ENCODE measurements at regions not wholly inside any gene's neighbourhood (a gene's known extent, or its start where the extent isn't known, plus 50 kb on each side); places are given as distances from the start of the nearest gene placed in this dataset.

DNA sequence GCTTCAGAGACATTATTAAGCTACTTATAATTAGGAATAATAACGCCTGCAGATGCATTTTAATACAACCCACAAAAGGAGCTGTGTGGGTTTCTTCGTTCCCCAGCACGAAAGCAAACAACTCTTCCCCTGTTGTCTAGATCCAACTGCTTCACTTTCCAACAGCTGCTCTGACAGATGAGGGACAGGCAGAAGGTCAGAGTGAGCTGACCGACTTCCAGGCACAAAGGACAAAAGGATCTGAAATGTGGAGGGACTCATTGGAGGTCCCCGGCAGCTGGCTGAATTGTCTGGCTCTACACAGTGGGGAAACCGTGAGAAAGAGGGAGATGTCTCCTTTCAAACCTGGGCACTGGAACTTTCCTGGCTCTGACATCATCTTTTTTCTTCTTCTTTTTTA lies 79.1 kb upstream of the ALDH1B1 start:
- DNase-seq (ENCODE audit: low read depth): no peak

DNA sequence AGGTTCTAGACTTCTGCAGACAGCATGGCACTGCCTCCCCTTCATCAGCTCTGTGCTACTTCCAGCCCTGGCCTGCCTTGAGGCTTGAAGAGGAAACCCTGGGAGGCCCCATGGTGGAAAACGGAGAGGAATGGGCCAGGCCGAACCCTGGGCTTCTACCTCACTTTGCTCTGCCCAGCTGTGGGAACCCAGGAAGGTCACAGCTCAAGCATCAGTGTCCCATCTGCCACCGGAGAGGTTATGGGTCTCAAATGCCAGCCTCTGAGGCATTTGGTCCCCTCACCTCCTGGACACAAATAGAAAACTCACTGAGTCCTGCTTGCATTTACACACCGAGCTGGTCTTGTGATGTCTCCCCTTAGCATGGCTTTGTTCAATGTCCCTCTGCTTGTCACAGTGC lies 80.1 kb upstream of the ALDH1B1 start:
- DNase-seq (ENCODE audit: low read depth): no peak

DNA sequence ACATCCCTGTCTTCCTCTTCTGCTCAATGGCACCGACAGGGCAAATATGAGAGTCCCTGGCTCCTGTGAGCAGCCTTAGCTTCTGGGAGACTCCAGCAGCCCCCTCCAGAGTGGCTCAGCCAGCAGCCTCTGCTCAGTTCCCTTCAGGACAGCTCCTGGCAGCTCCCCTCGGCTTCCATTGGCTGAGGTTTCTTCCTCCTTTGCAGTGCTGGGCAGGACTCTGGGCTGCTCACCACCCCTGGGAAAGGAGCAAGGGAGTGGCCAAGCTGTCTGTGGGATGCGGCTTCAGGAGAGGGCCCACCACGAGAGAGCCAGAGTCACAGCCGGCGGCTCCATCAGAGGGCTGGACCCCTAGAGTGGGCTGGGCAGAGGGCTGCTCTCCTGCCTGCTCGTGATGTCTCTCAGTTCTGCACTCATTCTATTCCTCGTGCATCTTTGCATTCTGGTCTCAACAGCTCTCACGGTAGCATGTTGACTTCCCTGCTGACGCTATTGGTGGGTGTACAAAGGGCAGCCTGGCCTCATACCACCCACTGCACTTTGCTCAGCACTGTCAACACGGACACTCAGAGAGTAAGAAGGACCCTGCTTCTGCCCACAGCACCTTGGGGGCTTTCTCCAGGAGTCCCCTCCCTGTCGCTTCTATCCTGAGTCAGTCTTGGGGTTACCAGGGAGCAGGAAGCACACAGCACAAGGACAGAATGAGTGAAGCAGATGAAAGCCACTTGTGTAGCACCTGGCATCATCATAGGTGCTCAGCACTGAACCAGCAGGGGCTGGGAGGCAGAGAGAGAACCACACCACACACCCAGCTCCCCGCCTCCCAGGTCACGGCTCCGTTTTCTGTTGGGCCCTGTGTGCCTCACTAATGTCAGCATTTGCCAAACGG lies 80.9 kb upstream of the ALDH1B1 start:
- no peak for DNase-seq (ENCODE audit: low read depth)

DNA sequence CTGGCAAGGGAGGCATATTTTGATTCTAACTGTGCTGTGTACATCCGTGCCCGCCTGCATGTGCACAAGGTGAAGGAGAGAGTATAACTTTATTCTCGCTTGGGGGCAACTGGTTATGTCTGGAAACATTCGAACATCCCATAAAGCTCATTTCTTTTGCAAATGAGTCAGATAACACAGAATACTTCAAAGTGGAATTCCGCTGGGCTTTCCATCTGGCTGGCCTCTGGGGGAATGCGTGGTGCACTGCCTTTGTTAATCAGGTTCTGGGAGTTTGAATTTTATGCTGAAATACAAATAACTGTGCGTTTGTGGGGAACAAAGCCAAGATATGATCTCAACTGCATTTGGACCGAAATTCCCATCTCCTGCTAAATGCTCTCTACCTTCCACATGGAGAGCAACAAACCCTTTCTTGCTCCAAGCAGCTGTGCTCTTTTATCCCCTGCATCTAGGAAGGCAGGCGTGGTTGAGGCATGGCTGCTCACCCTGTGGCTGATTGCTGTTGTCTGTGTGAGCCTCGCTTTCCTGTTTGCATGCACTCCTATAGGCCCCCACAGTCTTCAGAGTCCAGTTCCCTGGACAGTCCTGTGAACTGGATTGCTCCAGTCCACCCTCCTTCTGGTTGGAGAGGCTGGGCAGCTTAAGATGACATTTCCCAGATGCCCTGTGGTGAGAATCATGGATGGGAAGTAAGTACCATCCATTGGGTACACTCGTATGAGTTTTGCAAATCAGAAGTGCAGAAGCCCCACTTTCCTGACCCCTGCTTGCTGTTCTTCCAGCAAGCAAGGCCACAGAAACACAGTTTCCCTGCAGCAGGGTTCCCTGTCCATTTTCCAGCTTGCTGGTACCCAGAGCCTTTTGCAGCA lies 82.9 kb upstream of the ALDH1B1 start:
- DNase-seq (ENCODE audit: low read depth): no peak

- DNase-seq (ENCODE audit: low read depth): no peak
These were observed 84.4 kb upstream of the ALDH1B1 start for GRCh38 chr9:38308136-38308535.

GRCh38 chr9:38306899-38307298 lies 85.6 kb upstream of the ALDH1B1 start:
- no peak for DNase-seq (ENCODE audit: low read depth)

DNA sequence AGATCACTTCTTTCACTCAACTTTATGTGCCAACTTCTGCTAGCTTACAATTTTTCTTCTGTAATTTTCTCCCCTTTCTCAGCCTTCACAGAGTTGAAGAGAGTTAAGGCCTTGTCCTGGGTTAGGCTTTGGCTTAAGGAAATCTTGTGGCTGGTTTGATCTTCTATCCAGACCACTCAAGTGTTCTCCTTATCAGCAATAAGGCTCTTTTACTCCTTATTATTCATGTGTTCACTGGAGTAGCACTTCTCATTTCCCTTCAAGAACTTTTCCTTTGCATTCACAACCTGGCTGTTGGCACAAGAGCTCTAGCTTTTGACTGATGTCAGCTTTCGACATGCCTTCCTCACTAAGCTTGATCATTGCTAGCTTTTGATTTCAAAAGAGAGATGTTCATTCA lies 86.9 kb upstream of the ALDH1B1 start:
- DNase-seq (ENCODE audit: low read depth): no peak

DNA sequence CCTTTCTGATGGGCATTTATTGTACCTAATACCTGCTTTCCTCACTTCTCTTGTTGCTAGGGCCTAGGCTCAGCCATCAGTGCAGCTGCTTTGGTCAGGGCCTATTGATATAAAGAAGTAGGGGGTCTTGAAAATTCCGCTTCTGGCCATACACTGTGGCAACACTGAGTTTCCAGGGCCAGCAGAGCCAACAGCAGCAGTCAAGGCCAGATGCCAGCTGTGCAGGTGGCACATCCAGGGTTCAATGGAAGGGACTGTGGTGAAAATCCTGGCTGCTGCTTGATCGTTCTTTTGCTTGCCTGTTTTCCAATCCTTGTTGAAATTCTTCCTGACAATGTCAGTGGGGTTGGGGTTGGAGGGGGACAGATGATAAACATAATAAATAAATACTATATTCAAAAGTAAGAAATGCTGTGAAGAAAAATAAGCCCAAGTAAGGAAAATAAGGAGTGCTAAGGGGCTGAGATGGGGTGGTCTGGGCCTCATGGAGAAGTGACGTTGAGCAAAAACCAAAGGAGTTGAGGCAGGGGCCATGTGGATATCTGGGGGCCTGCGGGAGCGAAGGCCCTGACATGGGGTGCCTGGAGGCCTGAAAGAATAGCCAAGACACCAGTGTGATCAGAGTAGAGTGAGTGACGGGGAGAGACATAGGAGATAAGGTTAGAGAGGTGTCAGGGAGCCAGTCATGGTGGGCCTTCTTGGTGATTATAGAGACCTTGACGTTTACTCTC lies 91.0 kb upstream of the ALDH1B1 start:
- DNase-seq (ENCODE audit: low read depth): no peak

DNA sequence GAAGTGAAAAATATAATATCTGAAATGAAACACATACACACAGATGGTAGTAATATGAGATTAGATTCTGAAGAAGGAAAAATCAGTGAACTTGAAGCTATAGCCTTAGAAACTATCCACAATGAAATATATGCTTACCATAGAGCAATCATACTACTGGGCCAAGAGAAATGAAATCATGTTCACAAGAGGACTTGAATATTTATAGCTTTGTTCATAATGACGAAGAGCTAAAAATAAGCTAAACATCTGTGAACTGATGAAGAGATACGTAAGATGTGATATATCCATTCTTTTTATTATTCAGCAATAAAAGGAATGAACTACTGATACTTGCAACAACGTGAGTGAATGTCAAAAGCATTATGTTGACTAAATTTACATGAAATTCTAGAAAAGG lies 92.6 kb upstream of the ALDH1B1 start:
- no peak for DNase-seq (ENCODE audit: low read depth)

DNA sequence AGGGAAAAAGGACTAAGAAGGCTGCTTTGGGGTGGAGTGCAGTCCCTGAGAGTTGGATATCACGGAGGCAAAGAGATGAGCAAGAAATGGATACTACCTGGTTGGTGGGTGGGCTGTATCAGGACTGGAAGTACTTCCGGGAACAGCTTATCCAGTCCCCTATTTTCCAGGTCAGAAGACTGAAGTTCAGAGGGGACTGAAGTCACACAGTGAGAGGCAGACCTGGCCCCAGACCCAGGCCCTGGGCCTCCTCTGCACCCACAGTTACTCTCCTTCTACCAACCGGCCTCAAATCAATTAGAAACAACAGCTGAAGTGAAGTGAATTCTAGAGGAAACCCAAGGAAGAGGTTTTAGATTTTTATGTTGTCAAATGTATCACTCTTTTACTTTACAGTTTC lies 93.6 kb upstream of the ALDH1B1 start:
- no peak for DNase-seq (ENCODE audit: low read depth)

DNA sequence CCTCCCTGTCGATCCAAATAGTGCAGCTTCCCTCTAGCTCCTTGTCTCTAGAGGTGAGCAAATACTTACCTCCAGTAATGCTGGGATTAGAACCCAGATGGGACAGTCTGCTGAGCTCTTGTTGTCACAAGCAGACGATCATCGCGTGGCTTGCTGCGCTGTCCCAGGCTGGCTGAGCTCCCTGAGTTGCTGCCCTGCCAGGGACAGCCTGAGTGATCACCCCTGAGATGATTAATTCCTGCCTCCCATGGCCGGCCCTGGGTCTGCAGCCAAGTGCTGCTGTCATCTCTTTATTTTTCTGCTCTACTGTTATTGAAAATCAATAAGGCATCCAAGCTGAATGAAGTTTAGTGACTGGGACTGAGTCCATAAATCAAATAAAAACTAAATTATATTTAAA lies 94.0 kb upstream of the ALDH1B1 start:
- DNase-seq (ENCODE audit: low read depth): no peak

DNA sequence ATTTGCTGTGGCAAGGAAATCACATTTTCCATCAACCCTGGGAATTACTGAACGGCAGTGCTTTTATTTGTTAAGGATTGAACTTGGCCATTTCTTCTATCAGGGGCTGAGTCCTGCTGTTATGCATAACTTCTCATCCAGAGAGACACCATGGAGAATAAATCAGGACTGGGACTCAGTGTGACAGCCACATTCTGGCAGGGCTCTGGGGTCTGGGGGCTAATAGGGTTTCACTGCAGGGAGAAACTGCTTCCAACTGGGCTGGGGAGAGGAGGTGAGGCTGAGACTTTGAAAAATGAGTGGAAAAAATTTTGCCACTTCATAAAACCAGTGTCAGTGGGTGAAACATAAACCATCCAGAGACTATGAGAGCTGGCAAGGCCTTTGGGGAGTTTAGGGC lies 95.7 kb upstream of the ALDH1B1 start:
- no peak for DNase-seq (ENCODE audit: low read depth)

- no peak for DNase-seq (ENCODE audit: low read depth)
These were observed 96.7 kb upstream of the ALDH1B1 start for GRCh38 chr9:38295764-38296163.

DNA sequence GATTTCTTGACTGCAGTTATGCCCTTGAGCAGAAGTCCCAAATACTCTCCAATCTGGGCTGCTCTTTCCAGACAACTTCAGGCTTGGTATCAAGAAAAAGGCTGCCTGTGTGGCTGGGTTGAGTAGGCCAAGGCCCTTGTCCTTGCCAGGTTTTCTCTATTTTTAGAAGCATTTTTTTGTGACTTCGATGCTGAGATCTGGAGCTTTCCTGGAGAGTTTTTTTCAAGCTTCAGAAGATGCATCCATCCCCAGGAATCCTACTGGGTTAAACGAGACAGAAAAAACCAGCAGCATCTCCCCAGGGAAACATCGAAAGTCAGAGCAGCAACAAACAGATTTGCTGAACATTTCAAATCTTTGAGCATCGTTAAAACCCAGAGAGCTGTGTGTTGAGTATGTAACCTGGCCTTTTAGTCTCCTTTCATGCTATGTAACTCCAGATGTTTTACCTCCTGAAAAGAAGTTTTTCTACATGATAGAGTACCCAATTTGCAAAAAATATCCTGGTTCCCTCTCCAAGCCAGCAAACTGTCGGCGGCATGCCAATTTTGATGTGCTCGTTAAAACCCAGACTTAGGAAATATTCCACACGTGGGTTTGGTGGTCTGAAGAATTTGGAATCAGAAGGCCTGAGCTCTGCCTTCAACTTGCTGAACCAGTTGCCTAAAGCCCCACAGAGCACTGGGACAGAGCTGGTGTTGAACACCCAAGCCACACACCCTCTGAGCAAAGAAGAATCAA lies 98.1 kb upstream of the ALDH1B1 start:
- DNase-seq (ENCODE audit: low read depth): no peak

DNA sequence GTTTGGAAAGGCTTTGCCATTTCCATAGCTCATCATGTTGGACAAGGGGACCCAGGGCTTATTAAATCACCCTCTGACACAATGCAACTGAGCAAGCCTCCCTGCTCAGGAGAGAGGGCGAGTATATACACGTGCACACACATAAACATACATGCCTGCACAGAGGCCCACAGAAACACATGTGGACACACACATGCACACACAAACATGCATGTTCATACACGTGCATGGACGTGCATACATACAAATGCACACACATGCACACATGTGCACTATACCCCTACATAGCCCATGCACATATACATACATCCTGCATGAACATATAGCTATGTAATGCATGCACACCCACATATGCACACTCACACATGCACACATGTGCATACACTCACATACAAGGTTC lies 99.5 kb upstream of the ALDH1B1 start:
- DNase-seq (ENCODE audit: low read depth): no peak

- no peak for DNase-seq (ENCODE audit: low read depth)
These were observed 100.0 kb upstream of the ALDH1B1 start for GRCh38 chr9:38292480-38292879.

GRCh38 chr9:38289866-38290245 lies 102.6 kb upstream of the ALDH1B1 start:
- DNase-seq (ENCODE audit: low read depth): no peak

DNA sequence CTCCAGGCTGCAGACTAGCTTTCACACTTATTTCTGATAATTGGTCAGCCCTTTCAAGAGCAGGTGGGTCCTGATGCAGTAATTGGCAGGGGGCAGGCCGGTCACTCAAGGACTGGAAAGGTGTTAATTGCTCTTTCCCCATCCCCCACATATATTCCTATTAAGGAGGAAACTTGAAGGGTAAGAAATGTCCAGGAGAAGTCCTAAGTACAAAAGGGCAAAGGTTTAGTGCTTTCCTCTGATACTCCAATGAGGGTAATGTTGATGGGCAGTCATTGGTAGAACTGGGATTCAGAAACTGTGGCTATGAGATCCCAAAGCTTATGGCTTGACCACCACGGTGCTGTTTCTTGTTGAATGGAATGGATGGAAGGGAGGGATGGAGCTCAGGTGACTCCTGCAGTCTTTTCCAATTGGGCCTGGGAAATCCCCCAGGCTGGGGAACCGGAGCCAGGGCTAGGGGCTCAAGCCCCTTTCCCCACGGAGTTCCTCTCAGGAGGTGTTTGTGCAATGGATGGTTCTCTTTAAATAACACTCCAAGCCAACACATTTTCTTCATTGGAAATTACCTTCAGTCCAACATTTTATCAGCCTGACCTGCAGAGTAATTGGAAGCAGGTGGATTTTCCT lies 103.2 kb upstream of the ALDH1B1 start:
- DNase-seq (ENCODE audit: low read depth): no peak

- DNase-seq (ENCODE audit: low read depth): no peak
These were observed 104.0 kb upstream of the ALDH1B1 start for GRCh38 chr9:38288502-38288901.

- DNase-seq (ENCODE audit: low read depth): no peak
These were observed 105.0 kb upstream of the ALDH1B1 start for GRCh38 chr9:38287420-38287985.

GRCh38 chr9:38286766-38287165 lies 105.7 kb upstream of the ALDH1B1 start:
- no peak for DNase-seq (ENCODE audit: low read depth)

All from fibroblast of the conjunctiva (primary cell).